GM19023 (cell line): ENCODE measurements at regions not wholly inside any gene's neighbourhood (a gene's known extent, or its start where the extent isn't known, plus 50 kb on each side); places are given as distances from the start of the nearest gene placed in this dataset.
"Not testable (repeated sequence)": the region's sequence is repeated elsewhere in the genome, so short reads cannot be mapped to it uniquely, and the experiment has no call there.

Source experiments
- ATAC-seq: cut with Tn5 transposase; IDR thresholded peaks from one replicate; pipeline ENCODE4 v1.9.1; 2021; ENCODE audit warnings: mild to moderate bottlenecking, moderate library complexity; ENCODE audit not compliant: unreplicated experiment

GRCh38 chr2:16034975-16035746 lies 94.8 kb downstream of the MYCN start:
- ATAC-seq: no peak

- ATAC-seq: no peak
Measured at GRCh38 chr2:16034151-16034974, 94.0 kb downstream of the MYCN start.

GRCh38 chr2:16033032-16033293 lies 92.6 kb downstream of the MYCN start:
- ATAC-seq: no peak

GRCh38 chr2:16032282-16033031 lies 92.1 kb downstream of the MYCN start:
- ATAC-seq: no peak

GRCh38 chr2:16031848-16032159 lies 91.5 kb downstream of the MYCN start:
- ATAC-seq: no peak

- ATAC-seq: no peak
Measured at GRCh38 chr2:16031058-16031847, 90.9 kb downstream of the MYCN start.

GRCh38 chr2:16030206-16031057 lies 90.1 kb downstream of the MYCN start:
- no peak for ATAC-seq

GRCh38 chr2:16028644-16029043 lies 88.3 kb downstream of the MYCN start:
- ATAC-seq: no peak

- ATAC-seq: no peak
Measured at GRCh38 chr2:16026816-16027501, 86.6 kb downstream of the MYCN start.

GRCh38 chr2:16025876-16026640 lies 85.7 kb downstream of the MYCN start:
- no peak for ATAC-seq

GRCh38 chr2:16025211-16025875 lies 85.0 kb downstream of the MYCN start:
- ATAC-seq: no peak

- ATAC-seq: not testable (repeated sequence)
Measured at GRCh38 chr2:16024628-16025027, 84.3 kb downstream of the MYCN start.

- no peak for ATAC-seq
Measured at GRCh38 chr2:16023506-16024360, 83.4 kb downstream of the MYCN start.

GRCh38 chr2:16022548-16023240 lies 82.3 kb downstream of the MYCN start:
- ATAC-seq: no peak

- ATAC-seq: no peak
Measured at GRCh38 chr2:16021611-16022363, 81.4 kb downstream of the MYCN start.

- ATAC-seq: no peak
Measured at GRCh38 chr2:16020389-16021008, 80.1 kb downstream of the MYCN start.
